HG03095 (cell line): ENCODE measurements at regions not wholly inside any gene's neighbourhood (a gene's known extent, or its start where the extent isn't known, plus 50 kb on each side); places are given as distances from the start of the nearest gene placed in this dataset.

Experiments used
- ATAC-seq: cut with Tn5 transposase; IDR thresholded peaks from one replicate; pipeline ENCODE4 v1.9.1; 2021; ENCODE audit warnings: moderate library complexity; ENCODE audit not compliant: unreplicated experiment

DNA sequence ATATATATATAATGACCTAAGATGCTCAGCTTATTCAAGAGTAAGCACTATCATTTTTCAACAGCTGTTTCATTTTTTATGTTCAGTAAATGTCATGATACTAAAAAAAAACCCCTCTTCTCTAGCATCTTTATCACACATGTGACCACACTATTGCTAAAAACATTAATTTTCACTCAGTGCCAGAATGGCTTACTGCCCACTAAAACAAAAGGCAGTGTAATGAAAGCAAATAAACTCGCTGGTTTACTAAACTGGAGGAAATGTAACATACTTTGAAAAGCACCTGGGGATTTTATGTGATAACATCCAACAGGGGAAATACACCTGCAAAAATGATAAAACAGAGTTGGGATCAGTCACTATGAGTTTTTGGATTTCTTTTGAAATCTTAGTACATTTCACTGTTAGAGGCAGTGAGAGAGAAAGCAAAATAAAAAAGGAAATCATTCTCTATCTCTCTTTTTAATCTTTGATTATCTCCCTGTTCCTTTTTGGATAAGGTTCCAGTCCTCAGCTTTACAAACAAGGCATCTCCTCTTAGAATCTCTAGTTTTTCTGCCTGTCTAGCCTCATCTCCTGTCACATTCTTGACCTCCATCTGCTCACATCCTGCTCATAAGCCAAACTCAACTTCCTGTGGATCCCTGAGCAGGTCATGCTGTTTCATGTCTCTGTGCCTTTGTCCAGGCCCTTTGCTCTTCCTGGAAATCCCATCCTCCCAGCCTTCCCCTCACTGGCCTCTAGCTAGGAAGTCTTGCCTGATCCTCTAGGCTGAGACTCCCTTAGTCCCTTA is 338.0 kb downstream of the MAN2A1 start:
- ATAC-seq = no peak

DNA sequence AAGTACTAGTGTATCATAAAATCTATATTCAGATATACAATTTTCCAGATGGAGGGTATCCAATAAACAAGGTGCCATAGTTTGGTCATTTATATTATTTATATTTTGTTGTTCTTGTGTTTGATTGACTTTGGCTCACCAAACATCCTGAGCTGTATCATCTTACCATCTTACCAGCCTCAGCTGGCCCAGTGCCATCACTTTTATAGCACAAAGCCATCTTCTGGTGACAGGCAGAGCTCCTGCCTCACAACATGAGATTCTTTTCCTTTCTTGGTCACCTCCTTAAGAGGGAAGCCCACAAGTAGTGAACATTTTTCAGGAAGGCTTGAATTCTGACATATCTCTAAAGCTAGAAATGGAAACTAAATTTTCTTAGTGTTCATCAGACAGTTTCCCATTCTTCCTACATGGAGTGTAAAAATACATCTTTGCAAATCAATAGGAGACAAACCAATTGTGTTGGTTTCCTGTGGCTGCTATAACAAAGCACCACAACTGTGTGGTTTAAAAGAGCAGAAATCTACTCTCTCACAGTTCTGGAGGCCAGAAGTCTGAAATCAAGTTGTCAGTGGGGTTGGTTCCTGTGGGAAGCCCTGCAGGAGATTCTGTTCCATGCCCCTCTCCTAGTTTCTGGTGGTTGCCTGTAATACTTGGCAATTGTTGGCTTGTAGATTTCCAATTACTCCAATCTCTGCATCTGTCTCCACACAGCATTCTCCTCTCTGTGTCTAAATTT is 341.8 kb downstream of the MAN2A1 start:
- no peak for ATAC-seq

DNA sequence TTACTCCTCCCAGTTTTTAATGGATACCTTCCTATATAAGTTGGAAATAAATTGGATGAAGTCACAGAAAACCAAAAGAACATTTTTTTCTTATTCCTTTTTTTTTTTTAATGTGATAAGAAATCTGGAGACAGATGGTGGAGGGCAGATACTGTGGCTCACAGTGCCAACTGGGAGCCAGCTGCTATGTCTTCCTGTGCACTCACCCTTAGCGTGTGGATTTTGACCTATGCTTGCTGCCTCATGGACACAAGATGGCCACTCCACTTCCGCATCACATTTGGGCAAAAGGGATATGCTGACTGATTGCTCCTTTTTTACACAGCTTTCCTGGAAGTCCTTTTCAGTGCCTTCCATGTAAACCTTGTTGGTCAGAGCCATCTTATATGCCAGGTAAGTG is 342.6 kb downstream of the MAN2A1 start:
- no peak for ATAC-seq

DNA sequence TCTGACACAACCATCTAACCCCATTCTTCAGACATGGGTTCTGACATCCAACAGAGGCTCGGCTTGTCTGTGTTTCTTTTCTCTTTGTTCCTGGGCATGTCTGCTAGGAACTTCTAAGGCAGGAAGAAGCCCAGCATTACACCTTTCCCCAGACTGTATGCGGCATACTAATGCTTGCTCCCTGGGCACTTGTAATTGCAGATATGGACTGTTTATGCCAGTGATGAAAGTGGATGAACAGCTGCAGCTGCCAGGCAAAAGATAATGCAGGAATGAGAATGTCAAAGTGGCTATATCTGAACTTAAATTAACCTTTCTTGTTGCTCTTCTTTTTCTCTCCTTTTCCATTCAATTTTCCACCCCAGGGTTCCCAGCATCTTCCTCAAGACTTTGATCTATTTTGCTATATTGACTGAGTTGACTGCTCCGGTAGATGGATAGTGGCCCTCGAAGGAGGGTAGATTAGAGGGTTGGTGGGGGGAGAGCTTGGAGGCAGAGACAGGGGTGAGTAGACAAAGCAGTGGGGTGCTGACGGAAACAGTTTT is 344.4 kb downstream of the MAN2A1 start:
- ATAC-seq = no peak

DNA sequence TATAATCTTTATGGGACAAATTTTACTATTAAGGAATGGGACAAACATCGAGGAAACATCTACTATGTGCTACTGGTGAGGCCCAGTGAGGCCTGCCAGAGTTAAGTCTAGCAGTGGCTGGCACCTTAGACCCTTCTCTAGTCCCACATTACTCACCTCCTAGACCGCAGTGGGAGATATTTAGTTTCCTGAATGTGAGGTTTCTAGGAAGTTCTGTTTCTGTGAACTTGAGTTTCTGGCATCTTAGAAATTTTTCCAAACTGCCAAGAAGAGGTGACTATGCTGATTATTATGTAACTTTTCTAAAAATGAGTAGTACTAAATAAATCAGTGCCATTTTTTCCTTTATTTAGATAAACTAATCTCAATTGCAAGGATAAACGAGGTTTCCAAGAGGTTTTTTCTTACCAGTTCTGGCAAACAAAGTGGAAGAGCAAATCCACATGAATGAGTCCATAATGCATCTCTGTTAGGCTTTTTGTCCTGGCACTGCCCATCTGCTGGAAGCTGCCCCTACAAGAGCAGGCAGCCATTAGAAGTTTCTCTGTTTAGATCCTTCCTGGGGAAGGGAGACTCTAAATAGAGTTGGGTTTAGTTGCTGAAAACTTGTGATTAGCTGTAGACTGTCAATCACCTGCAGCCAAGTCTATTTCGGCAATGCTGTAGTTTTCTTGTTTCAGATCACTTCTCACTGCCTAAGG is 348.7 kb downstream of the MAN2A1 start:
- ATAC-seq = no peak

DNA sequence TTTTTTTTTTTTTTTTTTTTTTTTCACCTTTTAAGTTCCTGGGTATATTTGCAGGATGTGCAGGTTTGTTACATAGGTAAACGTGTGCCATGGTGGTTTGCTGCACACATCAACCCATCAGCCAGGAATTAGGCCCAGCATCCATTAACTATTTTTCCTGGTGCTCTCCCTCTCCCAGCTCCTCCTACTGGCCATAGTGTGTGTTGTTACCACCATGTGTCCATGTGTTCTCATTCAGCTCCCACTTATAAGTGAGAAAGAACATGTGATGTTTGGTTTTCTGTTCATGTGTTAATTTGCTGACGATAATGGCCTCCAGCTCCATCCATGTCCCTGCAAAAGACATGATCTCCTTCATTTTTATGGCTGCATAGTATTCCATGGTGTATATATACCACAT is 350.5 kb downstream of the MAN2A1 start:
- no peak for ATAC-seq

DNA sequence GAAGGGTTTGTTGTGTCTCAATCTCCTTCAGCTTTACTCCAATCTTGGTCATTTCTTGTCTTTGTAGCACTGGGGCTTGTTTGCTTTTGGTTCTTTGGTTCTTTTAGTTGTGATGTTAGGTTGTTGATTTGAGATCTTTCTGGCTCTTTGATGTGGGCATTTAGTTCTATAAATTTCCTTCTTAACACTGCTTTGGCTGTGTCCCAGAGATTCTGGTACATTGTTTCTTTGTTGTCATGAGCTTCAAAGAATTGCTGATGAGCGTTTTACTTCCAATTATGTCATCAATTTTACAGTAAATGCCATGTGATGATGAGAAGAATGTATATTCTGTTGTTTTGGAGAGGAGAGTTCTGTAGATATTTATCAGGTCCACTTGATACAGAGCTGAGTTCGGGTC is 353.3 kb downstream of the MAN2A1 start:
- no peak for ATAC-seq

DNA sequence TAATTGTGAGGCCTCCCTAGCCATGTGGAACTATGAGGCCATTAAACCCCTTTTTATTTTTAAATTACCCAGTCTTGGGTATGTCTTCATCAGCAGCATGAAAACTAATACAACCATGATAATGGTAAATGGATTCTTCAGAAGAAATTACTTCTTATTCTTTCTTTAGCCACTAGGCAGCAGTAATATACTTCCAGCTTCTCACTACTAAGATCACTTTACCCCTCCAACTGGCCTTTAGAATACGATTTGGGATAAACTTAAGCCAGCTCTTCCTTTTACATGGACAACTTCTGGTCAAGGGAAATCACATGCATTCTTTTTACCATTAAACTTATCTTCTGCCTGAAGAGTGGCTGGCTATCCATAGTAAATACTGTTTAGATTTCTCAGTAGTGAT is 355.4 kb downstream of the MAN2A1 start:
- ATAC-seq = no peak

DNA sequence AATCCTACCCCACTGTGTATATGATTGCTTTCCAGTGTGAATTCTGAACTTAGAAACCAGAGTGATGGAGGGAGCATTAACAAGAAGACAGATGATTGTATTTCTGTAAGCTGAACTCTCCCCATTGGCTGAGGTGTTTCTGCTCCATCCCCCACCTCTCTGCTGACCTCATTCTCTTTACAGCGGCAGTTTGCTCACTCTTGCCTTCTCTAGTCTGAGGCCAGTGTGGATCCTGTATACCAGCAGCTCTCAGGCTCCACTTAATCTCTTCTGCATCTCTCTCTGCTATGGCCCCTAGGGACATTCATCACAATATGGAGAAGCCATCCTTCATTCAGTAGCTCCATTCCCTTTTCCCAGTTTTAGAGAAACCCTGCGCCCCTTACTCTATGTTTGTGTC is 358.8 kb downstream of the MAN2A1 start:
- ATAC-seq = no peak

DNA sequence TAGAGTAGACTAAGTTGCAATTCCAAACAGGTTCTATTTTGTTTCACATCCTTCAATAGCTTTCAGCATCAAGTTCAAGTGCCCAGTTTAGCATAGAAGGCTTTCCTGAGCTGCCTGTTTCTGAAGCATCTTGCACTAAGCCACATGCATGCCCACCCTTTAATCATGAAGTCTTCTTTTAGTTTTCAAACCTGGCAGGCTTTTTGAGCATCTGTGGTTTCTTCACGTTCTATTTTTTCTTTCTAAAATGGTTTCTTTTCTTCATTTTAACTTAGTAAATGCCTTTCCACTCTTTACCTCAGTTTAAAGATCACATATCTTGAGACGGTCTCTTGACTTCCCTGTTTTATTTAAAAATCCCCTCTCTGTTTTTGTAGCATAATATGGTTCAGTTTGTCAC is 360.1 kb downstream of the MAN2A1 start:
- ATAC-seq = no peak

DNA sequence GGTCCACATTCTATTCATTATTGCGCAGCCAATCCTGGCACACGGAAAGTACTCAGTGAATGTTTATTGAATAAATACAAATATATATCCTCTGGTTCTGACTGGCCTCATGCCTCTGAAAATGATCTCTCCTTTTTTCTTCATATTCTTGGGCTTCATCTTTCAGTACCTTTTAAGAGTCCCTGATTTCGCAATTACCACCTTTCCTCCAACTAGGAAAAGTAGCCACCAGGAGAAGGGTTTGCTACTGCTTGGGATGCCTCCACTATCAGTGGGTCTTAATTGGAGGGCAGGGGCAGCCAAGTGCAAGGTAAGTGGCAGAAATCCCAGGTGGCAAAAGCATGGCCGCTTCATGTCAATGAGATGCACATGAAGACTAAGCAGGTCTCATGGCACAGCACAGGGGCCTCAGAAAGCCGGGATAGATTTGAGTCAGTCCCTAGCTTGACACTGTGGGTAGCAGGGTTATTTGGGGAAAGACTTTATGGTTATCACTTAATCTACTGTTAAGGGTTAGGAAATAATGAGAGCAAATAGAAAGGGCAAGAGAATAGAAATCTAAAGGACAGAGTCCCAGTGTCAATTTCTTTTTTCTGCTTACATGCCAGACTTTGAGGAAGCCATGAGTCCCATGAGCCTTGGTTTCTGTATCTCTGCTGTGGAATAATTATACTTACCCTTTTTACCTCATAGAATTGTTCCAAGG is 361.1 kb downstream of the MAN2A1 start:
- ATAC-seq = no peak

DNA sequence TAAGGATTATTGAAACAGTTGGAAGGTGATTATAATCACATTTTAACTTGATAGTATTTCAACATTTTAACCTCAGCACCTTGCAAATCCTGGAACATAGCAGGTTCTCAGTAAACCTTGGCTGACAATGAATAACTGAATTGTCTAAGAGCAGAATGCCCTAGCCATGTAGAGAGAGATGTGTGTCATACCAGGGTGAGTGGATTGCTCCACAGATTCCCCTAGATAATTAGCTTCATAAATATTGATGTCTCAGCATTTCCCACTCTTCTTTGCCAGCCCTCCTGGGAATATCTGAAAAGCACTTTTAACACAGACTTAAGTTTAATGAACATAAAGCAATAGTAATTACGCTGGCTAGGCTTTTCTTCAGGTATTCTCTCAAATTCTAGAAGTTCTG is 363.5 kb downstream of the MAN2A1 start:
- no peak for ATAC-seq

DNA sequence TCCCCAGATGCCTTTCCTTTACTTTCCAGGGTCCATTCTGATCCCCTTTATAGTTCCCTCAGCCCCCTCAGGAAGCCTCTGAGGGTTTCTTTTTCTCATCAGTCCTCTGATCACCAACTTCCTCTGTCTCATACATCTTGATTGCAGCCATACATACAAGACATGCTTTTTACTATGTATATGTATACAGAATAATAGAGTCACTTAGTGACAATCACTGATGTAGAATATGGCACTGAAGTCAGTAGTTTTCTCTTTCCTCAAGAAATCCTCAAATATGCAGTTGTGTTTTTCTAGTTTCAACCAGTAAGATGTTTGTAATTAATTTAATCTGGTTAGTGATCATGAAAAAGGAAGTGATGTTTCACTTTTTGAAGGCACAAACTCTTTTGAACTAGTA is 364.1 kb downstream of the MAN2A1 start:
- no peak for ATAC-seq

DNA sequence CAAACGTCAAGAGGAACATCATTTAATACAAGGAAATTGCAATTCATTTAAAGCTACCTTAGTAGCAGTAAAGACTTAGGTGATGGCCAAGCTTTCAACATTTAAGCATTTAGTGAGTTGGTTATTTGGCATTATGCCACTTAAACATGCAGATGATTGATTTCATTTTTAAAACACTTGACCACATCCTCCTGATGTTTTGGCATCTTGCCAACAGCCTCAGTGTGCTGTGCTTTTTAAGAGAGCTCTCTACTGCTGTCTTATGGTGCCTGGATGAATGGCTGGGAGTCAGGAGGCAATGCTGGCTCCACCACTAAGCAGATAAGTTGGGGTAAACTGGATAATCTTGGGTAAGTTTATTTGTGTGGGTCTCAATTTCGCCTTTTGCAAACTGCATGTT is 364.5 kb downstream of the MAN2A1 start:
- ATAC-seq = peak; percentile 77

DNA sequence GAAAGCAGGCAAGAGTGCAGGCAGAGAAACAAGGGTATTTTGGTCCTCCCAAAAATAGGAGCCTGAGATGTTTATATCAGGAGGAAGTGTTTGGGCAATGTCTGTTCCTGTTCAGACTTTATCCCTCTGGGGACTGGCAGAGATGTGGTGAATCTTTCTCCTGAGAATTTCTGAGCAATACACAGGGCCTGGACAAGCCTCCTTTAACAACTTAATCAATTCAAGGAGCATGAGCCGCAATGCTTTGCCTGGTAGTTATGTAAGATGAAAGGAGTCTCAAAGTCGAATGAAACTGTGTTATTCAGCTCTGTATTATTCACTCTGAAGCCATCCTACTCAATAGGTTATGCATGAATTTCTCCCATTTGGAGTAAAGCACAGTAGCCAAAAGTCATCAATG is 365.6 kb downstream of the MAN2A1 start:
- no peak for ATAC-seq

DNA sequence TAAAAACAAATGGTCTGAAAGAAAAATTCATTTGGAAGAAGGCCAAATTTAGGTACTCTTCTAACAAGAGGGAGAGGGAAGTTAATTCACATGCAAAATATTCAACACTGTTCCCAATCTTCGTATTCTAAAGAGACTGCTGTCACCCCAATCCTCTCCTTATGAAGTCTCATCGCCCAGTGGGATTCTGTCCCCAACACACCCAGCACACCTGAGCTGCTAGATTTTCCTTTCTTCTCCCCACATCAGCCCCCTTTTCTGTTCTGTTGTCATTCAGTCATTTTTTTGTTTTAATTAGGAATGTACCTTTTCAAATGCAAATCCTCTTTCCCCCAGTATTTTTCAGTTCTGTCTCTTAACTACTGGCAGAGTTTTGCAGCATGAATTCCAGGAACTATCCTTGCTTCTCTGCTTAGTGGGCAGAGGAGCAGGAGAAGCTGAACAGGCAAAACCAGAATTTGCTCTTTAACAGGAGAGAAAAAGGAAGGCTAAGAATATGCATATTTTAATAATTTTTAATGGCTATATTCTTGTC is 366.9 kb downstream of the MAN2A1 start:
- ATAC-seq = no peak

DNA sequence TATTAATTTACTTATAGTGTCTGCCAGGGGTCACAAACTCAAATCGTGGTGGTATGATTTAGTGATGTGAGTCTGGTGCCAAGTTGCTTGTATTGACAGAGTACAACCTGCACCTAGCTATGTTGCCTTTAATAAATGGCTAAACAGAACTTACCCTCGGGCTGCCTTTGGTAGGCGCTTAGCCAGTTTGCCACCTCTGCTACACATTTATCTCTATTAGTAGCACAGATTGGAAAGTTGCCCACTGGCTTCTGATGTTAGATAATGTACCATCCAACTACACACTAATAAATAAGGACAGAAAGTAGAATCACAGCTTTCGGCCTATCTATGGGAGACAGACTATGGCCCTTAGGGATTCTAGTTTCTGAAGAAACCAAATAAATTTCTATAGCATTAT is 368.4 kb downstream of the MAN2A1 start:
- no peak for ATAC-seq

DNA sequence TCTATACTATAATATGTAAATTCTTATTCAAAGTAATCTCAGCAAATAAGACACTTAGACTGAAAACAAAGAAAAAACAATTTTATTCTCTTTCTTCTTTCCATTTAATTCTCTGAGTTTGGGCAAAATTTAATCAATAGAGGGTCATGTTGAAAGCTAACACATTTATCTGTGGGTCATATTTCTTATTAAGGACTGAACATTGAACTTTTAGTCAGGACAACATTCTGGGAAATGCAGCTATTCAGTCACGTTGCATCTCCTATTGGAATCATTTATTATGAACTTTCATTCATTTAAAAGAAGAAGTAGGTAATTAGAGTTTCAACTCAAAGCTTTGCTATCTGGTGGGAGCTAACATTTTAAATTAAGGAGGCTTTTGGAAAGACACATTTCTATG is 372.5 kb downstream of the MAN2A1 start:
- no peak for ATAC-seq

DNA sequence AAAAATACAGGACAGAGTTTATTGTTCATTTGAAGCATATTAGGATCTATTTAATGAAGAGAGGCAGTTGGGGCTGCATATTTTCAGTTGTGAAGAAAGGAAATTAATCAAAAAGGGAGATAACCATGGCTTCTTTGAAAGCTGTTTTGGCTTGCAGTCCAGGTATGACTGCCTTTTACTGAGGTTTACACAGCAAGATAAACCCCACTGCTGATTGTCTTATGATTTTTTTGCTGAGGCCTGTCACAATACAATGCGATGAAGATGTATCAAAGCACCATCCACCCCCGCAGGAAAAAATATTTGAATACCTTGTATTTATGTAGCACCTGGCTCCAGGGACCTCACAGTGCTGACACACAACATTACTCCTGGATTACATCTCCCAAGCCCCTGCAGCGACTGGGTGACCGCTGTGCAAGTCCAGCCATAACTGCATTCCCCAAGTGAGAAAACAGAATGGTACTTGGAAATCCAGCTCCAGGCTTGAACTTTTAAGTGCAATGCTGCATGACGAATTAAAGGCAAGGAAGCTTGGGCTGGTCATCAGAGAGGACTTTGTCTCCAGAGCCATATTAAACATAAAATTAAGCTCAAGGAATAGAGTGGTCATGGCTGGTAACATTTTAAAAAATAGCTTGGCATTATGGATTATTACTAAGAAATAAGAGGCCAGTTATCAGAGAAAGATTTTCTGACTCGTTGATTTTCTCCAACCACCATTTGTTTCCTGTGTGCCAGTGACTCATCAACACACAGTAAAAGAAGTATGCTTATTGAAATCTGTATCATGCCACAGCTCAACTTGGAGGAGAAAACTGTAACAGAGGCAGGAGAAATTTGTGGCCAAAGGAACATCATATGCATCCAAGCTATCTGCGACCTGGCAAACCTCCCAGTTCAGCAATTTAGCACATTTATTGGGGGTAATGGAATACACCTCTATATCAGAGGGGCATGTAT is 374.2 kb downstream of the MAN2A1 start:
- no peak for ATAC-seq
